ENCODE measurements at regions not wholly inside any gene's neighbourhood (a gene's known extent, or its start where the extent isn't known, plus 50 kb on each side); places are given as distances from the start of the nearest gene placed in this dataset.

- no peak overlapping the region for H3K9ac ChIP-seq (ENCODE audit: low read depth in 1 of 2, low read length in 2 of 2)
- no peaks in the 10 kb centered on the region for H3K36me3 ChIP-seq (ENCODE audit: control insufficient read depth in 4 of 4, insufficient read depth in 3 of 4, low read depth in 1 of 4, low read length in 3 of 4)
- DNase-seq (ENCODE audit: low spot score), result no peak
- no peak overlapping the region for H3K27ac ChIP-seq (ENCODE audit: low read depth in 1 of 2, low read length in 2 of 2)
- peaks cover 0 to 3% (median 0%) of the 10 kb centered on the region in 4 donors for H3K9me3 ChIP-seq (ENCODE audit: control insufficient read depth in 4 of 4, low read length in 3 of 4)
- H3K27me3 ChIP-seq (ENCODE audit: control insufficient read depth in 4 of 4, insufficient read depth in 4 of 4, low read length in 3 of 4), result no peaks in the 10 kb centered on the region
- TF ChIP-seq TAF1 (conservative IDR thresholded peaks at IDR 0.05) (no peak), YY1 (IDR thresholded peaks at IDR 0.05) (no peak), JUND (IDR thresholded peaks at IDR 0.05) (no peak), EGR1 (IDR thresholded peaks at IDR 0.05; ENCODE audit: low read depth in 2 of 2) (no peak), HNF4A (conservative IDR thresholded peaks at IDR 0.05) (no peak), GABPA (IDR thresholded peaks at IDR 0.05 in 1 of 2, conservative IDR thresholded peaks at IDR 0.05 in 1 of 2) (no peak), REST (IDR thresholded peaks at IDR 0.05) (no peak), HNF4G (IDR thresholded peaks at IDR 0.05) (no peak), ATF3 (IDR thresholded peaks at IDR 0.05) (no peak), ZBTB33 (IDR thresholded peaks at IDR 0.05) (no peak), FOXA2 (IDR thresholded peaks at IDR 0.05) (no peak), NR2F2 (IDR thresholded peaks at IDR 0.05) (no peak), SP1 (IDR thresholded peaks at IDR 0.05) (no peak), RXRA (IDR thresholded peaks at IDR 0.05) (no peak)
- TF ChIP-seq, protein P1, sequence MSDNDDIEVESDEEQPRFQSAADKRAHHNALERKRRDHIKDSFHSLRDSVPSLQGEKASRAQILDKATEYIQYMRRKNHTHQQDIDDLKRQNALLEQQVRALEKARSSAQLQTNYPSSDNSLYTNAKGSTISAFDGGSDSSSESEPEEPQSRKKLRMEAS (IDR thresholded peaks at IDR 0.05), result no peak
- TF ChIP-seq, protein P2, sequence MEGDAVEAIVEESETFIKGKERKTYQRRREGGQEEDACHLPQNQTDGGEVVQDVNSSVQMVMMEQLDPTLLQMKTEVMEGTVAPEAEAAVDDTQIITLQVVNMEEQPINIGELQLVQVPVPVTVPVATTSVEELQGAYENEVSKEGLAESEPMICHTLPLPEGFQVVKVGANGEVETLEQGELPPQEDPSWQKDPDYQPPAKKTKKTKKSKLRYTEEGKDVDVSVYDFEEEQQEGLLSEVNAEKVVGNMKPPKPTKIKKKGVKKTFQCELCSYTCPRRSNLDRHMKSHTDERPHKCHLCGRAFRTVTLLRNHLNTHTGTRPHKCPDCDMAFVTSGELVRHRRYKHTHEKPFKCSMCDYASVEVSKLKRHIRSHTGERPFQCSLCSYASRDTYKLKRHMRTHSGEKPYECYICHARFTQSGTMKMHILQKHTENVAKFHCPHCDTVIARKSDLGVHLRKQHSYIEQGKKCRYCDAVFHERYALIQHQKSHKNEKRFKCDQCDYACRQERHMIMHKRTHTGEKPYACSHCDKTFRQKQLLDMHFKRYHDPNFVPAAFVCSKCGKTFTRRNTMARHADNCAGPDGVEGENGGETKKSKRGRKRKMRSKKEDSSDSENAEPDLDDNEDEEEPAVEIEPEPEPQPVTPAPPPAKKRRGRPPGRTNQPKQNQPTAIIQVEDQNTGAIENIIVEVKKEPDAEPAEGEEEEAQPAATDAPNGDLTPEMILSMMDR (IDR thresholded peaks at IDR 0.05; ENCODE audit: low read depth, low read length, missing input control), result no peak
- WGBS, result 79% methylated on average over 8 of the region's 8 CpGs
- H3K4me3 ChIP-seq (ENCODE audit: low read depth in 1 of 3, low read length in 3 of 3), result no peak overlapping the region
- H3K4me1 ChIP-seq (ENCODE audit: control insufficient read depth in 4 of 4, insufficient read depth in 4 of 4, low read length in 3 of 4), result no peaks in the 10 kb centered on the region
These were observed 70.8 kb downstream of the FAT3 start for GRCh38 chr11:92295175-92296137.

Data from liver (tissue), 8 donors.